Caco-2 (cell line): ENCODE measurements at regions not wholly inside any gene's neighbourhood (a gene's known extent, or its start where the extent isn't known, plus 50 kb on each side); places are given as distances from the start of the nearest gene placed in this dataset.
A peak's percentile ranks its signal among the peaks of the same experiment; 100 is the strongest.

Experiments
- BruUV-seq: library from RNA; stranded (reverse); fragments of 400-500 nt; replicated peaks from 2 replicates; lab custom pipeline; 2021; lab: Mats Ljungman, UMichigan
- CTCF ChIA-PET: fragments of 300-600 bp; sonication (Branson Sonifier 250); formaldehyde crosslinking; loops from one replicate; lab custom pipeline; 2022; ENCODE audit warnings: antibody characterized with exemption; lab: Charles Lee
- POLR2A ChIA-PET: fragments of 300-600 bp; sonication (Branson Sonifier 250); formaldehyde crosslinking; loops from one replicate; lab custom pipeline; 2022; ENCODE audit warnings: antibody characterized with exemption; lab: Charles Lee
- DNase-seq, 2 experiments: peaks; one replicate each; pipeline versions ENCODE4 v3.0.0 to v3.0.0-alpha.2; 2020 to 2022
- H3K27me3 ChIP-seq: replicated peaks from 2 replicates; pipeline ENCODE4 v1.6.0; 2011; ENCODE audit warnings: low read length; ENCODE audit not compliant: control insufficient read depth, insufficient read depth
- H3K36me3 ChIP-seq: 2 replicates; pipeline ENCODE4 v1.5.1; 2011; ENCODE audit warnings: low read length; ENCODE audit not compliant: control insufficient read depth, insufficient read depth
- H3K4me1 ChIP-seq: fragments of 250-450 bp; sonication (Bioruptor Pico); 2 replicates; pipeline ENCODE4 v1.5.1; 2020; ENCODE audit warnings: mild to moderate bottlenecking
- H3K4me3 ChIP-seq: 2 replicates; pipeline ENCODE4 v1.5.1; 2011; ENCODE audit warnings: low read depth, mild to moderate bottlenecking, control low read depth, low read length
- H3K9me3 ChIP-seq: fragments of 250-450 bp; sonication (Bioruptor Pico); 2 replicates; pipeline ENCODE4 v1.5.1; 2020; ENCODE audit warnings: mild to moderate bottlenecking, moderate library complexity
- H3K27ac Mint-ChIP-seq: one replicate; pipeline ENCODE4 v1.8.0; 2022; ENCODE audit warnings: mixed read lengths; ENCODE audit not compliant: unreplicated experiment
- H3K27me3 Mint-ChIP-seq: one replicate; pipeline ENCODE4 v1.8.0; 2022; ENCODE audit warnings: mixed read lengths; ENCODE audit not compliant: insufficient read depth, unreplicated experiment
- H3K36me3 Mint-ChIP-seq: one replicate; pipeline ENCODE4 v1.8.0; 2022; ENCODE audit warnings: mild to moderate bottlenecking, mixed read lengths; ENCODE audit not compliant: insufficient read depth, unreplicated experiment
- H3K4me1 Mint-ChIP-seq: one replicate; pipeline ENCODE4 v1.8.0; 2022; ENCODE audit warnings: low read depth, mixed read lengths; ENCODE audit not compliant: unreplicated experiment
- H3K4me3 Mint-ChIP-seq: one replicate; pipeline ENCODE4 v1.8.0; 2022; ENCODE audit warnings: mild to moderate bottlenecking, moderate library complexity, mixed read lengths; ENCODE audit not compliant: unreplicated experiment
- H3K9me3 Mint-ChIP-seq: one replicate; pipeline ENCODE4 v1.8.0; 2022; ENCODE audit warnings: mixed read lengths; ENCODE audit not compliant: unreplicated experiment
- intact Hi-C: fragments of 100-400 bp; cut with micrococcal nuclease; formaldehyde crosslinking; loops from one replicate; pipeline ENCODE4 v1.10.0; 2022; ENCODE audit not compliant: unreplicated experiment
- TF ChIP-seq, protein P1 (sequence below), 2 experiments: fragments of 200-600 bp in 1 of 2; IDR thresholded peaks; 1 replicate in 1 of 2; 2 replicates in 1 of 2; pipeline versions ENCODE4 v1.5.1 to v1.8.0; 2011 to 2022; ENCODE audit warnings: antibody characterized with exemption in 1 of 2, control low read depth in 1 of 2, inconsistent platforms in 1 of 2, low read depth in 1 of 2, low read length in 1 of 2, mild to moderate bottlenecking in 1 of 2, moderate library complexity in 1 of 2; ENCODE audit not compliant: insufficient read depth in 1 of 2, severe bottlenecking in 1 of 2, unreplicated experiment in 1 of 2

- Mint-ChIP-seq H3K9me3 (no peaks in the 10 kb centered on the region), H3K4me3 (no peak overlapping the region), H3K4me1 (peaks cover 21% of the 10 kb centered on the region), H3K36me3 (no peaks in the 10 kb centered on the region), H3K27me3 (no peaks in the 10 kb centered on the region), H3K27ac (no peak overlapping the region)
- TF ChIP-seq, protein P1, sequence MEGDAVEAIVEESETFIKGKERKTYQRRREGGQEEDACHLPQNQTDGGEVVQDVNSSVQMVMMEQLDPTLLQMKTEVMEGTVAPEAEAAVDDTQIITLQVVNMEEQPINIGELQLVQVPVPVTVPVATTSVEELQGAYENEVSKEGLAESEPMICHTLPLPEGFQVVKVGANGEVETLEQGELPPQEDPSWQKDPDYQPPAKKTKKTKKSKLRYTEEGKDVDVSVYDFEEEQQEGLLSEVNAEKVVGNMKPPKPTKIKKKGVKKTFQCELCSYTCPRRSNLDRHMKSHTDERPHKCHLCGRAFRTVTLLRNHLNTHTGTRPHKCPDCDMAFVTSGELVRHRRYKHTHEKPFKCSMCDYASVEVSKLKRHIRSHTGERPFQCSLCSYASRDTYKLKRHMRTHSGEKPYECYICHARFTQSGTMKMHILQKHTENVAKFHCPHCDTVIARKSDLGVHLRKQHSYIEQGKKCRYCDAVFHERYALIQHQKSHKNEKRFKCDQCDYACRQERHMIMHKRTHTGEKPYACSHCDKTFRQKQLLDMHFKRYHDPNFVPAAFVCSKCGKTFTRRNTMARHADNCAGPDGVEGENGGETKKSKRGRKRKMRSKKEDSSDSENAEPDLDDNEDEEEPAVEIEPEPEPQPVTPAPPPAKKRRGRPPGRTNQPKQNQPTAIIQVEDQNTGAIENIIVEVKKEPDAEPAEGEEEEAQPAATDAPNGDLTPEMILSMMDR (IDR thresholded peaks at IDR 0.05; ENCODE audit: insufficient read depth in 1 of 2, low read depth in 1 of 2, low read length in 1 of 2, severe bottlenecking in 1 of 2, unreplicated experiment in 1 of 2): no peak
- intact Hi-C loops: loop anchor here (5.0 to 10.0 kb wide), 2 partner anchors 37 to 61 kb away; no protein-coding TSS in a partner anchor
- ChIA-PET POLR2A (no interaction called here), CTCF (no interaction called here)
- Histone ChIP-seq H3K27me3 (no peaks in the 10 kb centered on the region), H3K9me3 (no peaks in the 10 kb centered on the region), H3K36me3 (no peaks in the 10 kb centered on the region), H3K4me1 (peaks cover 22% of the 10 kb centered on the region), H3K4me3 (no peak overlapping the region)
- BruUV-seq: no TSS peak
- no peak for DNase-seq
These were observed 93.6 kb downstream of the LIPG start for GRCh38 chr18:49655266-49656072.

GRCh38 chr18:49654347-49654746 lies 92.5 kb downstream of the LIPG start:
- no peaks in the 10 kb centered on the region for H3K9me3 ChIP-seq
- ChIA-PET CTCF (no interaction called here), POLR2A (no interaction called here)
- DNase-seq: no peak
- Mint-ChIP-seq H3K4me3 (no peak overlapping the region), H3K9me3 (no peaks in the 10 kb centered on the region), H3K27ac (peak overlapping the region; percentile 56), H3K36me3 (no peaks in the 10 kb centered on the region), H3K4me1 (peaks cover 12% of the 10 kb centered on the region), H3K27me3 (no peaks in the 10 kb centered on the region)
- no peak overlapping the region for H3K4me3 ChIP-seq
- no peaks in the 10 kb centered on the region for H3K27me3 ChIP-seq
- no peaks in the 10 kb centered on the region for H3K36me3 ChIP-seq
- intact Hi-C loops: loop anchor here (10.0 kb wide), 1 partner anchor 60 kb away; no protein-coding TSS in a partner anchor
- peaks cover 10% of the 10 kb centered on the region for H3K4me1 ChIP-seq
- TF ChIP-seq, protein P1 (IDR thresholded peaks at IDR 0.05; ENCODE audit: insufficient read depth in 1 of 2, low read depth in 1 of 2, low read length in 1 of 2, severe bottlenecking in 1 of 2, unreplicated experiment in 1 of 2): no peak
- BruUV-seq: no TSS peak

DNA sequence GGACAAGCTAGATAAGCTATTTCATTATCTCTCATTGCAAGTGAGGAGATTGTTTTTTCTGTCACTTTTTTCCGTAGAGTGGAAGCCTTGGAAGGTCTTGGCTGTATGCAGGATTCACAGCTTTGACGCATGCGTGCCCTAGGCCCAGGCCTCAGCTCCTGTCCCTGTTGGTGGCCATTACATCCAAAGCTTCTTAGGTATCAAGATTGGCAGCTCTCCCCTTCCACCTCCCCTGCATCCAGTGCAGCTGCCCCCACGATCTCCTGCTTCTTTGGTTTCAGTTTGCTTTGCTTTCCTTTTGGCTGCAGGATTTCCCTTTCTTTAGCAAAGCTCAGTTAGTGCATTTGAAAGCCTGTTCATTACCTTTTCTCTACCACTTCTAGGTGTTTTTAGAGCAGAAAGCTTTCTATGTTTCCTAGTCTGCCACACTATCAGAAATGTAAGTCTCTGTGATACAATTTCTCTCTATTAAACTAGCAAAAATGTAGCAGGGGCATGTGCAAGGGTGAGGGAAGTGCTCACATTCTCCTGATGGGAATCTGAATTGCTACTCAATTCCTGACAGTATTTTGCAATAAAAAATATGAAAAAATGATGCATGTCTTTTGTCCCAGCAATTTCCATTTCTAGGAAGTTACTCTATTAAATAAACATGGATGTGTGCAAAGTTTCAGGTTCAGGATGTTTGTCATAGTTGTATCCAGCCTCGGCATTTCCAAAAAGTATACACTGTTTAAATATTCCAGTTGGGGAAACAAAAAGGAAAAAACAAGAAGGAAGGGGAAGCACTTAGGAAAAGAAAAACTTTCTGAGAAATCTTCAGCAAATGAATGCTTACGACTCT lies 91.2 kb downstream of the LIPG start:
- CTCF ChIA-PET: no interaction called here
- POLR2A ChIA-PET: no interaction called here

More for the DNA sequence above, 91.2 kb downstream of the LIPG start:
- TF ChIP-seq, protein P1 (IDR thresholded peaks at IDR 0.05; ENCODE audit: insufficient read depth in 1 of 2, low read depth in 1 of 2, low read length in 1 of 2, severe bottlenecking in 1 of 2, unreplicated experiment in 1 of 2): no peak
- Histone ChIP-seq H3K4me1 (0 out of 2 replicates have a peak, but pooled peaks cover 2% of the 10 kb centered on the region), H3K36me3 (no peaks in the 10 kb centered on the region), H3K9me3 (no peaks in the 10 kb centered on the region), H3K27me3 (no peaks in the 10 kb centered on the region), H3K4me3 (no peak overlapping the region)
- H3K27ac Mint-ChIP-seq: no peak overlapping the region
- no peaks in the 10 kb centered on the region for H3K36me3 Mint-ChIP-seq
- no peaks in the 10 kb centered on the region for H3K27me3 Mint-ChIP-seq
- peaks cover 1% of the 10 kb centered on the region for H3K4me1 Mint-ChIP-seq
- BruUV-seq: no TSS peak
- no peaks in the 10 kb centered on the region for H3K9me3 Mint-ChIP-seq
- no peak for DNase-seq
- no peak overlapping the region for H3K4me3 Mint-ChIP-seq
- intact Hi-C loops: loop anchor here (10.0 kb wide), 1 partner anchor 58 kb away; no protein-coding TSS in a partner anchor
